GM12892 (cell line): ENCODE measurements at regions not wholly inside any gene's neighbourhood (a gene's known extent, or its start where the extent isn't known, plus 50 kb on each side); places are given as distances from the start of the nearest gene placed in this dataset.

ENCODE experiments used
- POLR2A ChIP-seq: IDR thresholded peaks from 2 replicates; pipeline ENCODE4 v1.6.1; 2011; ENCODE audit warnings: low read depth, low read length, control low read depth
- POLR2AphosphoS5 ChIP-seq: IDR thresholded peaks from 2 replicates; pipeline ENCODE4 v1.6.1; 2011; ENCODE audit warnings: low read depth, low read length, control low read depth
- TAF1 ChIP-seq: IDR thresholded peaks from 2 replicates; pipeline ENCODE4 v1.6.1; 2011; ENCODE audit warnings: low read depth, mild to moderate bottlenecking, control low read depth, low read length, borderline replicate concordance

- no peak for TF ChIP-seq POLR2A
- TF ChIP-seq POLR2AphosphoS5, result no peak
- TF ChIP-seq TAF1, result no peak
Observed at GRCh38 chr17:79476074-79476652, 134.7 kb downstream of the RBFOX3 start.
